HG03280 (cell line): ENCODE measurements at regions not wholly inside any gene's neighbourhood (a gene's known extent, or its start where the extent isn't known, plus 50 kb on each side); places are given as distances from the start of the nearest gene placed in this dataset.
"Not testable (repeated sequence)": the region's sequence is repeated elsewhere in the genome, so short reads cannot be mapped to it uniquely, and the experiment has no call there.

Experiments used
- ATAC-seq: cut with Tn5 transposase; IDR thresholded peaks from one replicate; pipeline ENCODE4 v1.9.1; 2021; ENCODE audit warnings: mild to moderate bottlenecking, moderate library complexity; ENCODE audit not compliant: unreplicated experiment

DNA sequence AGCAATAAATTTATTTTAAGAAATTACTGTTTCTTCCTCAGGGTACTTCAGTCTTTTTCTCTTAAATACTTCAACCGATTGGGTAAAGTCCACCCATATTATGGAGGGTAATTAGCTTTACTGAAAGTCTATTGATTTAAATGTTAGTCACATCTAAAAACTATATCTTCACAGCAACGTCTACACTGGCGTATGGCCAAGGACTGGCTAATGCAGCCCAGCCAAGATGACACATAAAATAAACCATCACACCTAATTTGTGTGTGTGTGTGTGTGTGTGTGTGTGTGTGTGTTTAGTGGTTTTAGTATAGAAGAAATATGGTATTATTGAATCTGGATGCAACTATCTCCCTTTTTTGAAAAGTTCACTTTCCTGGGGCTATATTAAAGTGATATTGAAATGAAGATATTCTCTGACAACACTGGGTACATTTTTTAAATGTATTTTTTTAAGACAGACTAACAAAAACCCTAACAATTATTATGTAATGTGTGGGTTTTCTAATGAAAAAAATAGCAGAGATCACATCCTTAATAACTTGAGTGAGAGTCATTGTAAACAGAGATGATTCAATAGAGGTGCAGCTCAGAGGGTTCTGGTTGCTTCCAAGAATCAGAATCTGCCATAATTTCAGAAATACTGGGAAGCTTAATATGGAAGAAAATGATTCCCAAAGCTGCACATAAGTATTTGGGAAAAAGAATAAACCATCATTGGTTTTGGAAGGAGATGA, 584.2 kb upstream of the MBL2 start:
- no peak for ATAC-seq

DNA sequence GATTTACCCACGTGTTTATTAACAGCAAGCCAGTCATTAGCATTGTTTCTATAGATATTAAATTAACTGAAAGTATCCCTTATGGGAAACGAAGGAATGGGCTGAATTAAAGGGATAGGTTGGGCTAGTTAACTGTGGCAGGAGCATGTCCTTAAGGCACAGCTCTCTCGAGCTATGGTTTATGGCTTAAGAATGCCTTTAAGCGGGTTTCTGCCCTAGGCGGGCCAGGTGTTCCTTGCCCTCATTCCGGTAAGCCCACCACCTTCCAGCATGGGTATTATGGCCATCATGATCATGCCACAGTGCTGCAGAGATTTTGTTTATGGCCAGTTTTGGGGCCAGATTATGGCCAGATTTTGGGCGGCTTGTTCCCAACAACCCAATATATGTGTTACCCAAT, 569.9 kb upstream of the MBL2 start:
- ATAC-seq = not testable (repeated sequence)

DNA sequence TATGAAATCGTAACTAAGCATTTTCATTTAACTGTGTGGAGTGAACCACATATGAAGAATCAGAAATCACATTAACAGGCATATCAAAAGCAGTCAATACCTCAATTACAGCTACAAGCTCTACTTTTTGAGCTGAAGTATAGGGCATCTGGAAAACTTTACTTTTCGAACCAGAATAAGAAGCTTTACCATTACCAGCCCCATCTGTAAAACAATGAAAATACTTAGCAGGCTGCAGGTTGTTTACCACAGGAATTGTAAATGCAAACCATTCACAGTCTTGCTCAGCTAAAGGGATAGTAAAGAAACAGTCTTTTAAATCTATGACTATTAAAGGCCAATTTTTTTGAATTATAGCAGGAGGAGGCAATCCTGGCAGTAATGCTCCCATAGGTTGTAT, 565.6 kb upstream of the MBL2 start:
- not testable (repeated sequence) for ATAC-seq

DNA sequence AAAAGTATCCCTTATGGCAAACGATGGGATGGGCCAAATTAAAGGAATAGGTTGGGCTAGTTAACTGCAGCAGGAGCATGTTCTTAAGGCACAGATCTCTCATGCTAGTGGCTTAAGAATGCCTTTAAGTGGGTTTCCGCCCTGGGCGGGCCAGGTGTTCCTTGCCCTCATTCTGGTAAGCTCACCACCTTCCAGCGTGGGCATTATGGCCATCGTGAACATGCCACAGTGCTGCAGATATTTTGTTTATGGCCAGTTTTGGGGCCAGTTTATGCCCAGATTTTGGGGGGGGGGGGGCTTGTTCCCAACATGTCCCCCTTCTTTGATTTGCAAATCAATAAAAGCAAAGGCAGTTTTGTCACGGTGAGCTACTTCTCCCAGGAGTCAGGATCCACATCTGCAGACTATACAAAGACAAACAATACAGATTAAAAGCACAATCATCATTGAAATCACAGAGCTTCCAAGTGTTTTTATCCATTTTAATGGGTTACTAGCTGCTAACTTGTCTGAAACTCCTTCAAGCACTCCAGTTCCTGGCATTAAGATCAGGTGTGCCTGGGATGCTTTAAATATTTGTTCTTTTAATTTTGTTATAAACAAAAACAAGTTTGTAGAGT, 563.3 kb upstream of the MBL2 start:
- not testable (repeated sequence) for ATAC-seq

DNA sequence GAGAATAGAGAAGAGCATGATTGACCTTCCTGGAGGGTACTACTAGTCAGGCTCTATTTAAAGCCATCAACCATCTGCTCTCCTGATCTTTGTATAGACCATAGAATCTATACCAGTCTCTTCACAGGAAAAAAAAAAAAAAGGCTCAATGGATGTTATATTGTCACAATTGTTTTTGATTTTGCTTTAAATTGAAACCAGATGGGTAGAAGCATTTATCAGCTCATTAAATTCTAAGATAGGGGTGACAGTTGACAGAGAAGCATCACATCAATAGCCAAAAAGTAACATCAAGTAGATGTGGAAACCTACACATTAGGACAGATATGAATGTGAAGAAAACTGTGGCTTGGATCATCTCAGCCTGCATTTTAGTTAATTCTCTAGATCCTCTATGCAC, 558.9 kb upstream of the MBL2 start:
- no peak for ATAC-seq

DNA sequence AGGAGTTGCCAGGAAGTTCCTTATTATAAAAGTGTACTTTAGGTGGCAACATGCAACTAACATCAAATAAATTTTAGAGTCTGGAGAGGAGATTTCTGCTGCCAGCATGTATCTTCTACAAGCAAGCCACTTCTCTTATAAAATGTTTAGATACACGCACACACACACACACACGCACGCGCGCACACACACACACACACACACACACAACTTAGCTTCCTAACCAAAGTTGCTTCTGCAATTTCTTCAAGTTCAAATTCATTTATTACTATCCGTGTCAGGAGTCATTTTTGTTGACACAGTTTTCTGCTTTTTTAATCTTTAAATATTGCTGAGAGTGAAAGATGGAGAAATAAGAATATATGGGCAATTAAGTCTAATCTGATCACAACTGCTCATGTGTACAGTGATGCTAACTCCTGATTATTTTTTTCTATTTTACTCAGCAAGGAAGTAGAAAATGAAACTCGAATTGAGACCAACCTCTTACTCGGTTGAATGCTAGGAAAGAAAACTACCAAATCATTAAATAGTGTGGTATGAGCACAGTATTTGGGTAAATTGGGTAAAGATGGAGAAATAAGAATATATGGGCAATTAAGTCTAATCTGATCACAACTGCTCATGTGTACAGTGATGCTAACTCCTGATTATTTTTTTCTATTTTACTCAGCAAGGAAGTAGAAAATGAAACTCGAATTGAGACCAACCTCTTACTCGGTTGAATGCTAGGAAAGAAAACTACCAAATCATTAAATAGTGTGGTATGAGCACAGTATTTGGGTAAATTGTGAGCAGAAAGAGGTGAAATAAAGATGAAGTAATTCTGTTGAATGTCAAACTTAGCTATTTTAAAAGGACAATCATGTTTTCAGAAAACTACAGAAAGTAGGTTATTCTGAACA, 554.1 kb upstream of the MBL2 start:
- ATAC-seq = not testable (repeated sequence)

DNA sequence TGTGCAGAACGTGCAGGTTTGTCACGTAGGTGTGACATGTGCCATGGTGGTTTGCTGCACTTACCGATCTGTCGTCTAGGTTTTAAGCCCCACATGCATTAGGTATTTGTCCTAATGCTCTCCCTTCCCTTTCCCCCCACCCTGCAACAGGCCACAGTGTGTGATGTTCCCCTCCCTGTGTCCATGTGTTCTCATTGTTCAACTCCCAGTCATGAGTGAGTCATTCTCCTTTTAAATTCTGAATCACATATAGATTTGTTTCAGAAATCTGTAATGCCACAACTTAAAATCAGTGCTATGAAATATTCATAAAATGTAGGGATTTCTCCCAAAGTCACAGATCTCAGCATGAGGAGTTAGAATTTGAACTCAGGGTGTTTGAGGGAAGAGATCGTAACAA, 552.5 kb upstream of the MBL2 start:
- no peak for ATAC-seq

DNA sequence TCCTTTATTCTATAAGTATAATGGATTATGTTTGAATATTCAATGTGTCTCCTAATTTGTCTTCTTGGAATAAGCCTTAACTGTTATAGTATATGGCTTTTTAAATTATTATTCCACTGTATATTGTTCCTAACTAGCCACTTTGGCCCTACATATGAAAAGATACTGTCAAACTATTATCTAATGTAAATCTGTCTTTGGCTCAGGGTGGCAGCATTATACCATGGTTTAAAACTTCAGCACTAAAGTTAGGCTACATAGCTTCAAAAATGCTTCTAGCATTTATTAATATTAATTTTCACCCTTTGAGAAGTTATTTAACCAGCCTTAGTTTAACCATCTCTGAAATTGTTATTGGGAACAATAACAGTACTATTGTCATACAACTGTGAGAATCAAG, 543.1 kb upstream of the MBL2 start:
- no peak for ATAC-seq

DNA sequence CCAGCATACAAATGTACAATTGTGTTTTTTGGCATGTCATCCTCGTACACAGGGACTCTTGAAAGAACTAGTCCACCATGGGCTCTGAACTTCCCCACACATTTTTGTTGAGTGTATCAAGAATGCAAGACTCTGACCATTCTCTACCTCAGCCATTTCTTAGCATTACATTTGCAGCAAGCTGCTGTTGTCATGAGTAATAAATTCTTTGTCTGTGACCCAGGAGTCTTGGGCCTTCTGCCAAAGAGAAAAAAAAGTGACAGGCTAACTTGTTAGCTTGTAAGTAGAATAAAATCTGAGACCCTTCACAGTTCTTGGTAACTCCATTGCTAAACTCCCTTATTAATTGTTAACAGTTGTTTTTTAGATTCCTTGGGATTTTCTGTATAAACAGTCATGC, 542.3 kb upstream of the MBL2 start:
- ATAC-seq = no peak

DNA sequence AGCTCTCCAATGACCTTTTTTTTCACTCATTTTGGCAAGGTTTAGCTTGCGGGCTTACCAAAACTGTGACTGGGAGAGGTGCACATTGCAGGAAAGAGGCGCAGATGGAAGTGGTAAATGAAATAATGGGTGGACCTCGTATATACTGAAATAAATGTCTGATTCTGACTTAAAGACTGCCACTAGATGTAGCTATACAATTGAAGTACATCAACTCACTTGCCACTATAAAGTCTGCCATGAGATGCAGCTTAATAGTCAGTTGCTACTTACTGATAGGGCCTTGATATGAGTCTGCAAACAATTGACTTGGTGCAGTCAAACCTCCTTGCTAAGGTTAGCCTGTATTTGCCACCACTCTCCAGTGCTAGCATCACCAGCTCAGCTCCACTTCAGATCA, 525.9 kb upstream of the MBL2 start:
- ATAC-seq = no peak

DNA sequence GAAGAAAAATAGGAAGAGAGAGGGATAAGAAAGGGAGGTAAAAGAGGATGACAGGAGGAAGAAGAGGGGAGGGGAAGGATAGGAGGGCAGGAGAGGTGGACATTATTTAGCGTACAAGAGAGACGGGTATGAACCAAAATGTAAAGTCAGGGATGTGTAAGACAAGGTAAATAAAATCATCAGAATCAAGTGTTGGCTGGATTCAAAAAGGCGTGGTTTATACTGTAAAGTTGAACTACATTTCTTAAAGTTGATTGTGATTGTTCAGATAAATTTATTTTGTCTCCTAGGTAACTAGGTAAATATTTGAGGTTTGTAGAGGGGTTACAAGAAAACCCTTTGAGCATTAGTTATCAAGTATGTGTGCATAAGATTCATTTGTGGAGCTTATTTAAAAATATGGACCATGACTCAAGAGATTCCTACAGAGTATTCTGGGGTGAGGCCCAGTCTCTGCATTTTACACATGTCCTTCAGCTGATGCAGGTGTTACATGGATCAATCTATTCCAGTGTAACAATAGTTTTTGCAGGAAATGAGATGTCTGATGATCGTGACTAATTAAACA, 512.1 kb upstream of the MBL2 start:
- ATAC-seq = no peak

DNA sequence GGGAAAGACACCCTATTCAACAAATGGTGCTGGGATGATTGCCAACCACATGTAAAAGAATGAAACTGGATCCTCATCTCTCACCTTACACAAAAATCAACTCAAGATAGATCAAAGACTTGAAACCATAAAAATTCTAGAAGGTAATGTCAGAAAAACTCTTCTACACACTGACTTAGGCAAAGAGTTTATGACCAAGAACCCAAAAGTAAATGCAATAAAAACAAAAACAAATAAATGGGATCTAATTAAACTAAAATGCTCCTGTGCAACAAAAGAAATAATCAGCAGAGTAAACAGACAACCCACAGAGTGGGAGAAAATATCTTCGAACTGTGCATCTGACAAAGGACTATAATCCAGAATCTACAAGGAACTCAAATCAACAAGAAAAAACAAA, 504.2 kb upstream of the MBL2 start:
- no peak for ATAC-seq

DNA sequence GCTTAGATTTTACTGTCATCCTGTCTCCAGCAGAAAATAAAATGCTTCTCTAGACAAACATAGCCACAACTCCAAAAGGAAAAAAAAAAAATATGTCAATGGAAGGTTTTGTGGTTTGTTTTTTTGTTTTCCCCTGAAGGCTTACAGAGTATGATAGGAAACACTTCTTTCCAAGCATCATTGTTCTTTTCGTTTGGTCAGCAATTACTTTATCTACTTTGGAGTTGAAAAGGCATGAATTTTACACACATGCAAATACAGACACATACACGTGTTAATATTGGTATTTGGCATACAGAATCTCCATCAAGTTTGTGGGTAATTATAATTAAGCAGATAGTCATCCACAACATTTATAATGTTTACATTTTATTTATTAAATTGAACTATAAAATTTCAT, 496.9 kb upstream of the MBL2 start:
- no peak for ATAC-seq

DNA sequence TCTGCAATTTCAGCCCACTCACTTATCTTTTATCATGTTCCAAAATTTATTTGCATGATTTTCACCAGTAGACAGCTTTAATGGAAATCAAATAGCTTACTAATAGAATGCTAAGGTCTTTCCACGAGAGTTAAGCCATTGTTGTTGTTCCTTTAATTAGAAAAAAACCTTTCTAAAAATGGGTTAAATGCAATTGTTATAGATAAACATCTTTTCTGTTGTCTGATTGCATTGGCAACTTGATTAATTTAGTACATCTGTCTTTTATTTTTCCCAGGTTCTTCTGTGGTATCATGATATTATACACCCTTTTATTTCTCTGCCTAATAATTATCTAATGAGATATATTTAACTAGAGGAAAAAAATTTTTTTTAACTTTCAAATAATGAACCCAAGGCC, 487.6 kb upstream of the MBL2 start:
- ATAC-seq = no peak

DNA sequence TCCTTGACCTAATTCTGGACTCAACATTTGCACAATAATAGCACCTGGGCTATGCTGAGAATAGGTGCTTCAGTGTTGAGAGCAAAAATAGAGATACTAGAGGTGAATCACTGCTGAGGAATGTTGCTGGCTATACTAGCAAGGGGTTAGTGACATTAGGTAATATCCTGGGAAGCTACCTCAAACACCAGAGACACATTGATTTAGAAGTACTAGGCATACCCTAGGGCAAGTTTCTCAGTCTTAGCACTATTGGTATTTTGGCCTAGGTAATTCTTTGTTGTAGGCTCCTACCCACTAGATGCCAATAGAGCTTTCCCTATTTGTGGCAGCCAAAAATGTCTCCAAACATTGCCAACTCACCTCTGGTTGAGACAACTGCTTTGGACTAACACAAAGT, 484.0 kb upstream of the MBL2 start:
- no peak for ATAC-seq

DNA sequence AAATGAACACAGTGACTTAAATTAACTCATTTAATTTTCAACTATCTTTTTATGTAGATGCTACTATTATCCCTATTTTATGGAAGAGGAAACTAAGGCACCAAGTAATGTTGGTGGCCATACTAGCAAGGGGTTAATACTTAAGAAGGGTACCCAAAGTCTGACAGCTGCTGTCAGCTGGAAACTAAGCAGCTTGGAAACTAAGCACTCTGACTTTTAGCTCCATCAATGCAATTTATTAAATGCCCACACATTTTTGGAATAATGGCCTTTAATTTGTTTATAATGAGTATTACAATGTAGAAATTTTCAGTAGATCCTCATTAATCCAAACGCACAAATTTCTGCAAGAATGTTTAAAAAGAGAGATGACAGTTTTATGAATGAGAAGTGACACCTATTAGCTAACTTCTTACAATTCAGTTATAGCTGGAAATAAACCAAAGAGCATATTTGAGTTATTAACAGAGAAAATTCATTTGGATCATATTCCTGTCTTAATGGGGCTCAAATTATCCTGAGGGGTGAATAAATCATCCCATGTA, 483.1 kb upstream of the MBL2 start:
- ATAC-seq = no peak

DNA sequence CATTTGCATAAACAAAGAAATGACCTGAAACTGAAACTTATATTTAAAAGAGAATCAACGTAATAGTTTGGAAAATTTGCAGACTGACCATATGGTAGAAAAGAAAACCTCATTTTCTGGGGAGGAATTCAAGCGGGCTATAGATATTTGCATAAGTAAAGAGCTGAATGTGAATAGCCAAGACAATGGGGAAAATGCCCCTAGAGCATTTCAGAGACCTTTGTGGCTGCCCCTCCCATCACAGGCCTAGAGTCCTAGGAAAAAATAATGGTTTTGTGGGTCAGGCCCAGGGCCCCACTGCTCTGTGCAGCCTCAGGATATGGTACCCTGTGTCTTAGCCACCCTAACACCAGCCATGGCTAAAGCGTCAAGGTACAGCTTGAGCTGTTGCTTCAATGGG, 480.6 kb upstream of the MBL2 start:
- ATAC-seq = no peak

DNA sequence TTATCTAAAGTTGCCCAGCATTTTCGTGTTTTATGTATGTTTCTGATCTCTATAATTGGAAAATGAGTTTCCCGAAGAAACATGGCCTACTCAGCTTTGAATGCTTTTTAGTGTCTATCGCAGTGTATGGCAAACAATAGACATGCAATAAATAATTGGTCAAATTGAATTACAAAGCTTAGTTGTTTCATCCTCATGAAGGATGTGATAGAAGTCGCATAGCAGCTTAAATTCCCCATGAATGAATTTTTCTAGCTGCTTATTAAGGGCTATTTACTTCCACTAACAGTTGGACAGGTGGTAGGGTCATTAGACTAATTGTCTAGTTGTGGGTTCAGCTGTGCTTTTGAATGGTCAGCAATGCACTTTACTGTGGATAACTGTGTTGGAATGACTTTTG, 467.3 kb upstream of the MBL2 start:
- no peak for ATAC-seq

DNA sequence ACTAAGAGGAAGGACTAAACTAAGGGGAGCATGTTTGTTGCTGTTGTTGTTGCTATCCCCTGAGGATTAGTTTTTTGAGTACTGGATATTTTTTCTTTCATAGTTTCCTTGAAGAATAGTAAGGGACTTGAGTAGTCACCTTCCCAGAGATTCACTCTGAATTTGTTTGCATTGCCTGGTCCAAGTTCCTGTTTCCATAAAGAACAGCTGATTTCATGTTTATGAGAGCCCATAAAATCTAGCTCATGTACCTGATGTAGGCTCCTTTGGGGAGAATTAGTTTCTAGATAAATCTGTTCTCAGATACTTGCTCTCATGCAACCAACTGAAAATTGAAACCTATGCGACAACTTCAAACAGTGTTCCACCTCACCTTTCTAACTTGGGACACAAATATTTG, 464.4 kb upstream of the MBL2 start:
- no peak for ATAC-seq

DNA sequence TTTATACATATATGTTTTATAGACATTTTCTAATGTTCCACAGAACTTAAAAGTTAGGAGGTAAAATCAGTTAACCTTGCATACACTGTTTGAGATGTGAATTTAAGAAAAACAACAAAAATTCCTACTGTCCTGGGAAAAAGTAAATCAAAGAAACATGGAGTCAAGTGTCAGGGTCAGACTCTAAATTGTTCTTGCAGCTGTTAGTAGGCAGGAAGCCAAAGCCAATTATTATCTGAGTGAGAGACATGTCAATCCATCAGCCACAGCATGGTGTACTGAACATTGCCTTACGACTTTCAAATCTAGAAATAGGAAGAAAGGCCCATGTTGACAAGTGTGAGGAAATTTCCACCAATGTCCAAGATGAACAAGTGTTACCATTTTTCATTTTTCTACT, 461.2 kb upstream of the MBL2 start:
- no peak for ATAC-seq

DNA sequence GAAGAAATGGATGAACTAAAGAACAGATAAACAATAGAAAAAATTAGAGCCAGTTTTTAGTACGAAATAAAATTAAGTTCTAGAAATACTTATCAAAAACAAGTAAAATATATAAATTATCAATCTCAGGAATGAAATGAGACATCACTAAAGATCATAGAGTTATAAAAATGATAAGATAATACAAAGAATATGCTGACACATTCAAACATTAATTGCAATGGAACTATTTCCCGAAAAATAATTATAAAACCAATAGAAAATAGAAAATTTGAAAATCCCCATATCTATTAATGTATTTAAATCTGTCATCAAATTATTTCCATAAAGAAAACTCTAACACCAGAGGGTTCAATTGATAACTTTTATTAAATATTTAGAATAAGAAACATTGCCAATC, 458.1 kb upstream of the MBL2 start:
- no peak for ATAC-seq
